Transverse colon (tissue), 4 donors: ENCODE measurements at regions not wholly inside any gene's neighbourhood (a gene's known extent, or its start where the extent isn't known, plus 50 kb on each side); places are given as distances from the start of the nearest gene placed in this dataset.

Experiments used
- CTCF ChIP-seq, 5 experiments: fragments of 200-600 bp in 3 of 5; fragments of 450-650 bp in 2 of 5; sonication (generic) in 3 of 5; IDR thresholded peaks; 1 replicate in 2 of 5; 2 replicates in 3 of 5; pipeline ENCODE4 v1.5.1; 2016 to 2017; ENCODE audit warnings: antibody characterized with exemption in 5 of 5, inconsistent platforms in 3 of 5, mild to moderate bottlenecking in 2 of 5, moderate library complexity in 1 of 5
- POLR2A ChIP-seq: fragments of 450-650 bp; IDR thresholded peaks from one replicate; pipeline ENCODE4 v1.6.1; 2016; ENCODE audit warnings: antibody characterized with exemption, mild to moderate bottlenecking, moderate library complexity
- POLR2AphosphoS5 ChIP-seq, 3 donors: sonication (generic); formaldehyde crosslinking; IDR thresholded peaks; one replicate each; pipeline ENCODE4 v1.6.1; 2016; ENCODE audit warnings: antibody characterized with exemption in 3 of 3

- TF ChIP-seq CTCF (IDR thresholded peaks at IDR 0.05) (no peak), POLR2A (no peak), POLR2AphosphoS5 (IDR thresholded peaks at IDR 0.05) (no peak)
Observed at GRCh38 chr22:27230189-27230588, 571.4 kb downstream of the MN1 start.
